HepG2 (cell line): ENCODE measurements at regions not wholly inside any gene's neighbourhood (a gene's known extent, or its start where the extent isn't known, plus 50 kb on each side); places are given as distances from the start of the nearest gene placed in this dataset.

Experiments
- ATAC-seq: fragments of 200-7000 bp; cut with Tn5 transposase; 3 replicates; pipeline ENCODE4 v1.9.1; 2020; ENCODE audit warnings: mild to moderate bottlenecking, moderate library complexity
- BruUV-seq: library from RNA; stranded (reverse); fragments of 400-500 nt; replicated peaks from 2 replicates; lab custom pipeline; 2021; lab: Mats Ljungman, UMichigan
- CTCF ChIA-PET: fragments of 300-600 bp; formaldehyde crosslinking; extraction: SDS; loops from one replicate; lab custom pipeline; 2021; ENCODE audit warnings: low total read pairs, inconsistent platforms, low intra/inter-chr PET ratio; lab: Yijun Ruan, JAX
- POLR2A ChIA-PET: fragments of 350-600 bp; sonication (Branson Sonifier 250); formaldehyde crosslinking; loops from one replicate; lab custom pipeline; 2020; ENCODE audit warnings: antibody characterized with exemption, inconsistent platforms; lab: Yijun Ruan, JAX
- DNase-seq: peaks from one replicate; pipeline ENCODE4 v3.0.0-alpha.2; 2015; ENCODE audit warnings: low spot score
- FAIRE-seq: peaks from 3 replicates; lab custom pipeline; 2011; peaks lifted over from hg19 to GRCh38; lab: Jason Lieb, UNC
- H2AFZ ChIP-seq: one replicate; pipeline ENCODE4 v1.6.1; 2011; ENCODE audit warnings: low read length, inconsistent platforms
- H3K27ac ChIP-seq: fragments of 300-600 bp; 3 replicates; pipeline ENCODE4 v1.8.0; 2011; ENCODE audit warnings: mixed run types, mild to moderate bottlenecking, mixed read lengths, low read length, inconsistent platforms; ENCODE audit not compliant: insufficient read depth; ENCODE audit errors: extremely low read length
- H3K27me3 ChIP-seq, 2 experiments: fragments of 200-600 bp in 1 of 2; 2 replicates in 1 of 2; 3 replicates in 1 of 2; pipeline versions ENCODE4 v1.6.0 to v1.8.0; 2011; ENCODE audit warnings: low read length in 2 of 2, mild to moderate bottlenecking in 2 of 2, moderate library complexity in 2 of 2, inconsistent platforms in 1 of 2; ENCODE audit not compliant: insufficient read depth in 2 of 2, control insufficient read depth in 1 of 2
- H3K36me3 ChIP-seq, 2 experiments: fragments of 200-600 bp in 1 of 2; replicated peaks in 1 of 2; 2 replicates in 1 of 2; 3 replicates in 1 of 2; pipeline versions ENCODE4 v1.5.1 to v1.8.0; 2011; ENCODE audit warnings: low read length in 2 of 2, inconsistent platforms in 1 of 2; ENCODE audit not compliant: insufficient read depth in 2 of 2, control insufficient read depth in 1 of 2
- H3K4me1 ChIP-seq: 2 replicates; pipeline ENCODE4 v1.5.1; 2012; ENCODE audit warnings: low read length, inconsistent platforms; ENCODE audit not compliant: insufficient read depth
- H3K4me2 ChIP-seq: 2 replicates; pipeline ENCODE4 v1.6.0; 2011; ENCODE audit warnings: low read depth, low read length, inconsistent platforms
- H3K4me3 ChIP-seq, 3 experiments: fragments of 200-600 bp in 1 of 3; sonication (generic), shearing (Covaris generic) in 1 of 3; replicated peaks in 1 of 3; 2 replicates each; pipeline ENCODE4 v1.5.1; 2011 to 2016; ENCODE audit warnings: low read length in 3 of 3, inconsistent platforms in 2 of 3, low read depth in 2 of 3, mild to moderate bottlenecking in 2 of 3, control low read depth in 1 of 3, mixed read lengths in 1 of 3; ENCODE audit not compliant: insufficient read depth in 1 of 3
- H3K79me2 ChIP-seq: one replicate; pipeline ENCODE4 v1.6.1; 2011; ENCODE audit warnings: low read length, inconsistent platforms; ENCODE audit not compliant: insufficient read depth
- H3K9ac ChIP-seq: 2 replicates; pipeline ENCODE4 v1.6.0; 2011; ENCODE audit warnings: mild to moderate bottlenecking, low read depth, low read length, inconsistent platforms; ENCODE audit not compliant: insufficient read depth
- H3K9me3 ChIP-seq: 2 replicates; pipeline ENCODE4 v1.5.1; 2012; ENCODE audit warnings: mild to moderate bottlenecking, low read length
- H4K20me1 ChIP-seq: 2 replicates; pipeline ENCODE4 v1.6.0; 2011; ENCODE audit warnings: inconsistent platforms, mild to moderate bottlenecking, low read length, moderate library complexity; ENCODE audit not compliant: insufficient read depth
- MED1 ChIP-seq: sonication (generic); formaldehyde crosslinking; IDR thresholded peaks from 2 replicates; pipeline ENCODE4 v1.4.0; 2020; ENCODE audit warnings: missing genetic modification reagents
- RXRA ChIP-seq: sonication (generic); formaldehyde crosslinking; IDR thresholded peaks from 2 replicates; pipeline ENCODE4 v1.5.1; 2020; ENCODE audit warnings: missing genetic modification reagents
- YY1 ChIP-seq: IDR thresholded peaks from 2 replicates; pipeline ENCODE4 v1.6.1; 2011; ENCODE audit warnings: low read length, low read depth, moderate library complexity, mild to moderate bottlenecking; ENCODE audit not compliant: insufficient read depth, insufficient replicate concordance
- ZNF253 ChIP-seq: sonication (generic); formaldehyde crosslinking; IDR thresholded peaks from 2 replicates; pipeline ENCODE4 v1.8.0; 2022; ENCODE audit warnings: mild to moderate bottlenecking, missing genetic modification reagents, borderline replicate concordance
- WGBS: methylation state at CpG from one replicate; pipeline ENCODE4 v1.1.6; 2017; ENCODE audit warnings: low lambda C conversion rate; 5-methylcytosine and 5-hydroxymethylcytosine counted together
- in situ Hi-C: cut with HindIII; loops from 2 replicates; pipeline ENCODE4 v1.10.0; 2017; ENCODE audit warnings: low pct_unique_long_range_greater_than_20kb; ENCODE audit not compliant: extremely low pct_ligation_motif_present
- intact Hi-C: fragments of 100-400 bp; cut with micrococcal nuclease; formaldehyde crosslinking; loops from one replicate; pipeline ENCODE4 v1.10.0; 2022; ENCODE audit not compliant: unreplicated experiment
- TF ChIP-seq, protein P1 (sequence below): sonication (generic); formaldehyde crosslinking; IDR thresholded peaks from 2 replicates; pipeline ENCODE4 v1.4.0; 2020; ENCODE audit warnings: missing genetic modification reagents

GRCh38 chr10:108586424-108586823 lies 1336.9 kb downstream of the XPNPEP1 start:
- BruUV-seq = no TSS peak
- no peak for DNase-seq

More at GRCh38 chr10:108586424-108586823, 1336.9 kb downstream of the XPNPEP1 start:
- H3K4me1 ChIP-seq = no peaks in the 10 kb centered on the region
- H2AFZ ChIP-seq = no peak overlapping the region
- intact Hi-C loops (no loop called here), in situ Hi-C loops (no loop called here)
- H4K20me1 ChIP-seq = no peaks in the 10 kb centered on the region
- H3K4me2 ChIP-seq = no peak overlapping the region
- H3K9me3 ChIP-seq = peaks cover 57% of the 10 kb centered on the region
- 79% methylated on average over 3 of the region's 3 CpGs for WGBS
- TF ChIP-seq MED1 (CRISPR knock-in tag) = no peak
- no peak for TF ChIP-seq YY1
- no peak for TF ChIP-seq RXRA (CRISPR knock-in tag)
- TF ChIP-seq, protein P1, sequence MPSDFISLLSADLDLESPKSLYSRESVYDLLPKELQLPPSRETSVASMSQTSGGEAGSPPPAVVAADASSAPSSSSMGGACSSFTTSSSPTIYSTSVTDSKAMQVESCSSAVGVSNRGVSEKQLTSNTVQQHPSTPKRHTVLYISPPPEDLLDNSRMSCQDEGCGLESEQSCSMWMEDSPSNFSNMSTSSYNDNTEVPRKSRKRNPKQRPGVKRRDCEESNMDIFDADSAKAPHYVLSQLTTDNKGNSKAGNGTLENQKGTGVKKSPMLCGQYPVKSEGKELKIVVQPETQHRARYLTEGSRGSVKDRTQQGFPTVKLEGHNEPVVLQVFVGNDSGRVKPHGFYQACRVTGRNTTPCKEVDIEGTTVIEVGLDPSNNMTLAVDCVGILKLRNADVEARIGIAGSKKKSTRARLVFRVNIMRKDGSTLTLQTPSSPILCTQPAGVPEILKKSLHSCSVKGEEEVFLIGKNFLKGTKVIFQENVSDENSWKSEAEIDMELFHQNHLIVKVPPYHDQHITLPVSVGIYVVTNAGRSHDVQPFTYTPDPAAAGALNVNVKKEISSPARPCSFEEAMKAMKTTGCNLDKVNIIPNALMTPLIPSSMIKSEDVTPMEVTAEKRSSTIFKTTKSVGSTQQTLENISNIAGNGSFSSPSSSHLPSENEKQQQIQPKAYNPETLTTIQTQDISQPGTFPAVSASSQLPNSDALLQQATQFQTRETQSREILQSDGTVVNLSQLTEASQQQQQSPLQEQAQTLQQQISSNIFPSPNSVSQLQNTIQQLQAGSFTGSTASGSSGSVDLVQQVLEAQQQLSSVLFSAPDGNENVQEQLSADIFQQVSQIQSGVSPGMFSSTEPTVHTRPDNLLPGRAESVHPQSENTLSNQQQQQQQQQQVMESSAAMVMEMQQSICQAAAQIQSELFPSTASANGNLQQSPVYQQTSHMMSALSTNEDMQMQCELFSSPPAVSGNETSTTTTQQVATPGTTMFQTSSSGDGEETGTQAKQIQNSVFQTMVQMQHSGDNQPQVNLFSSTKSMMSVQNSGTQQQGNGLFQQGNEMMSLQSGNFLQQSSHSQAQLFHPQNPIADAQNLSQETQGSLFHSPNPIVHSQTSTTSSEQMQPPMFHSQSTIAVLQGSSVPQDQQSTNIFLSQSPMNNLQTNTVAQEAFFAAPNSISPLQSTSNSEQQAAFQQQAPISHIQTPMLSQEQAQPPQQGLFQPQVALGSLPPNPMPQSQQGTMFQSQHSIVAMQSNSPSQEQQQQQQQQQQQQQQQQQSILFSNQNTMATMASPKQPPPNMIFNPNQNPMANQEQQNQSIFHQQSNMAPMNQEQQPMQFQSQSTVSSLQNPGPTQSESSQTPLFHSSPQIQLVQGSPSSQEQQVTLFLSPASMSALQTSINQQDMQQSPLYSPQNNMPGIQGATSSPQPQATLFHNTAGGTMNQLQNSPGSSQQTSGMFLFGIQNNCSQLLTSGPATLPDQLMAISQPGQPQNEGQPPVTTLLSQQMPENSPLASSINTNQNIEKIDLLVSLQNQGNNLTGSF = no peak
- no peak for TF ChIP-seq ZNF253 (CRISPR knock-in tag)
- H3K4me3 ChIP-seq = no peak overlapping the region
- no peak overlapping the region for H3K9ac ChIP-seq
- no peaks in the 10 kb centered on the region for H3K36me3 ChIP-seq
- FAIRE-seq = no peak
- no peaks in the 10 kb centered on the region for H3K27me3 ChIP-seq
- no peaks in the 10 kb centered on the region for H3K79me2 ChIP-seq
- H3K27ac ChIP-seq = no peak overlapping the region
- POLR2A ChIA-PET = no interaction called here
- CTCF ChIA-PET = no interaction called here
- ATAC-seq = no peak
